Ovary (tissue), 7 donors: ENCODE measurements at regions not wholly inside any gene's neighbourhood (a gene's known extent, or its start where the extent isn't known, plus 50 kb on each side); places are given as distances from the start of the nearest gene placed in this dataset.

Experiments used
- DNase-seq, 5 donors: peaks; one replicate each; pipeline ENCODE4 v3.0.0-alpha.2; 2019 to 2020
- H3K27ac ChIP-seq, 2 donors: fragments of 200-600 bp; one replicate each; pipeline versions ENCODE4 v1.5.1 to v1.8.0; 2019 to 2022
- H3K27me3 ChIP-seq: fragments of 200-600 bp; one replicate; pipeline ENCODE4 v1.8.0; 2022
- H3K36me3 ChIP-seq: fragments of 200-600 bp; sonication (generic); one replicate; pipeline ENCODE4 v1.5.1; 2019
- H3K4me1 ChIP-seq: one replicate; pipeline ENCODE4 v1.8.1; 2013; ENCODE audit warnings: mild to moderate bottlenecking, moderate library complexity; ENCODE audit not compliant: insufficient read depth
- H3K4me3 ChIP-seq: fragments of 200-600 bp; sonication (generic); one replicate; pipeline ENCODE4 v1.5.1; 2017
- H3K9me3 ChIP-seq, 2 donors: fragments of 200-600 bp in 1 of 2; sonication (generic) in 1 of 2; one replicate each; pipeline versions ENCODE4 v1.5.1 to v1.8.1; 2013 to 2019; ENCODE audit warnings: mild to moderate bottlenecking in 1 of 2, moderate library complexity in 1 of 2
- EP300 ChIP-seq: sonication (generic); formaldehyde crosslinking; IDR thresholded peaks from one replicate; pipeline ENCODE4 v1.6.1; 2017; ENCODE audit warnings: antibody characterized with exemption
- POLR2A ChIP-seq: fragments of 450-650 bp; IDR thresholded peaks from one replicate; pipeline ENCODE4 v1.6.1; 2017; ENCODE audit warnings: antibody characterized with exemption, mild to moderate bottlenecking, moderate library complexity
- WGBS, 3 donors: extraction: QIAGEN DNeasy Blood & Tissue Kit in 1 of 3; methylation state at CpG; one replicate each; pipeline versions ENCODE4 v1.1.5 to v1.1.7; 2013 to 2017; 5-methylcytosine and 5-hydroxymethylcytosine counted together
- intact Hi-C, 4 donors: fragments of 100-400 bp; cut with DNase I; formaldehyde crosslinking; loops; one replicate each; pipeline versions ENCODE4 v1.11.0 to v1.15.1; 2022 to 2023
- TF ChIP-seq, protein P1 (sequence below), 3 donors: fragments of 450-650 bp in 2 of 3; fragments of 200-600 bp in 1 of 3; IDR thresholded peaks; one replicate each; pipeline versions ENCODE4 v1.5.1 to v1.8.0; 2016 to 2022; ENCODE audit warnings: antibody characterized with exemption in 3 of 3, mild to moderate bottlenecking in 1 of 3
- donor health status: DM: no; HTN: no; CAD: no; lungs with moderate emphysema.
- donor health status: DM: no; HTN: no; CAD: no.
- donor health status: Bipolar disorder and iron deficiency.
- donor health status: DM: no; HTN: no; CAD: no.
- donor health status: DM: yes; HTN: yes; CAD: no.

DNA sequence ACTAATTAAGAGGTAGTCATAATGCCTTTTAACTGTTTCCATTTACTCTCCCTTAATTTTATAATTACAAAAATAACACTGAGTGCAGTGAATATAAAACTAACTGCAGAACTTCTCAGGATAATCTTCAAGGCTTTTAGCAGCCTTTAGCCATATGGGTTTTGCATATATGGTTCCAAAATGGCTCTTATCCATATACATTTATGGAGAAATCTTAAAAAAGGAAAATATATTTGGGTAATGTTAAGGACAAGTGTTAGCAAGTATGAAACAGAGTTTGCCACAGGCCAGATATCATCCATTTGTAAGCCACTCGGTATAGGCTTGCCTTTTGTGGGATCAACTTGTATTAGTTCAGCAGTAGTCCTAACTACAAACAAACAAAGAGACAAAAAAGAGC is 423.4 kb downstream of the PDHA2 start:
- no peaks in the 10 kb centered on the region for H3K27me3 ChIP-seq
- H3K27ac ChIP-seq, result no peak overlapping the region
- H3K4me3 ChIP-seq, result no peak overlapping the region
- TF ChIP-seq EP300 (no peak), POLR2A (no peak)
- TF ChIP-seq, protein P1, sequence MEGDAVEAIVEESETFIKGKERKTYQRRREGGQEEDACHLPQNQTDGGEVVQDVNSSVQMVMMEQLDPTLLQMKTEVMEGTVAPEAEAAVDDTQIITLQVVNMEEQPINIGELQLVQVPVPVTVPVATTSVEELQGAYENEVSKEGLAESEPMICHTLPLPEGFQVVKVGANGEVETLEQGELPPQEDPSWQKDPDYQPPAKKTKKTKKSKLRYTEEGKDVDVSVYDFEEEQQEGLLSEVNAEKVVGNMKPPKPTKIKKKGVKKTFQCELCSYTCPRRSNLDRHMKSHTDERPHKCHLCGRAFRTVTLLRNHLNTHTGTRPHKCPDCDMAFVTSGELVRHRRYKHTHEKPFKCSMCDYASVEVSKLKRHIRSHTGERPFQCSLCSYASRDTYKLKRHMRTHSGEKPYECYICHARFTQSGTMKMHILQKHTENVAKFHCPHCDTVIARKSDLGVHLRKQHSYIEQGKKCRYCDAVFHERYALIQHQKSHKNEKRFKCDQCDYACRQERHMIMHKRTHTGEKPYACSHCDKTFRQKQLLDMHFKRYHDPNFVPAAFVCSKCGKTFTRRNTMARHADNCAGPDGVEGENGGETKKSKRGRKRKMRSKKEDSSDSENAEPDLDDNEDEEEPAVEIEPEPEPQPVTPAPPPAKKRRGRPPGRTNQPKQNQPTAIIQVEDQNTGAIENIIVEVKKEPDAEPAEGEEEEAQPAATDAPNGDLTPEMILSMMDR (IDR thresholded peaks at IDR 0.05), result no peak
- intact Hi-C loops, result no loop called here
- DNase-seq, result no peak
- 74 to 84% (median 82%) methylated on average over 1 of the region's 1 CpG for WGBS, 3 donors
- no peaks in the 10 kb centered on the region for H3K36me3 ChIP-seq
- no peaks in the 10 kb centered on the region for H3K9me3 ChIP-seq
- no peaks in the 10 kb centered on the region for H3K4me1 ChIP-seq

DNA sequence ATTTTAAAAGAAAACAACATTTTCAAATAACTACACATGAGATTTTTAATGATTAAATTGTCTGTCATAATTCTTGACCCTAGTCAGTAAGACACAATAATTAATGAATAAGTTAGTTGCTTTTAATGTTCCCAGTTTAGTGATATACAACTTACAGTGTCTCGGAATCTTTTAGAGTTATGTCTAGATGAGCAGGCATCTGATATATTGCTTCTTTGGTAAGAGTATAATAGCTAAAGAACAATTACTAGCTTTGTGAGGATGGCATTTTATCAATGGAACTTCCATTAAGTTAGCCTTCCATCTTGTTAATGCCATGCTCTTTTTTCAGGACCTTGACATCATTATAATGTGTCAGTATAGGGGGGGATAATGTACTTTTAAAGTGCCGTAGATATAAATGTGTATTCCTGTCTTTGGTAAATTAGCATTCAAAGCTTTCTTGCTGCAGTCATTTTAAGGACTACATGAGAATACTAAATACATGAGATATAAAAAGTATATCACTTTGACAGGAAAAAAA is 425.1 kb downstream of the PDHA2 start:
- H3K27ac ChIP-seq, result no peak overlapping the region
- no peaks in the 10 kb centered on the region for H3K9me3 ChIP-seq
- DNase-seq, result no peak
- no peak overlapping the region for H3K4me3 ChIP-seq
- H3K36me3 ChIP-seq, result no peaks in the 10 kb centered on the region
- TF ChIP-seq POLR2A (no peak), EP300 (no peak)
- TF ChIP-seq, protein P1 (IDR thresholded peaks at IDR 0.05), result no peak
- H3K27me3 ChIP-seq, result no peaks in the 10 kb centered on the region
- intact Hi-C loops, result no loop called here
- H3K4me1 ChIP-seq, result no peaks in the 10 kb centered on the region
- whole genome bisulfite sequencing, 3 donors, result 85 to 87% (median 86%) methylated on average over 2 of the region's 2 CpGs

DNA sequence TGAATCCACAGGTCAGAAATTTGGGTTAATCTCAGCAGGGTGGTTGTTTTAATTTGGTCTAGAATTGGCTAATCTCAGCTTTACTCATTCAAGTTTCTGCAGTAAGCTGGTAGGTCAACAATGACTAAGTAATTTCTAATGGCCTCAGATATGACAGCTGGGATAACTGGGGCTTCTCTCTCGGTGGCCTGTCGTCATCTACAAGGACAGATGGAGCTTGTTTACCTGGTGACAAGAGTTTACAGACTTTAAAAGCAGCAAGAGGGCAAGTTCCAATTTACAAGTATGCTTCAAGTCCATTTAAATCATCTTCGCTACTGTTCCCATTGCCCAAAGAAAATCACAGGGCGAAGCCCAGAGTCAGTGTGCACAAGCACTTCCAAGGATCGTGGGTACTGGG is 453.9 kb downstream of the PDHA2 start:
- TF ChIP-seq EP300, result no peak
- TF ChIP-seq POLR2A, result no peak
- H3K27ac ChIP-seq, result no peak overlapping the region
- H3K27me3 ChIP-seq, result no peaks in the 10 kb centered on the region
- H3K4me3 ChIP-seq, result no peak overlapping the region
- H3K4me1 ChIP-seq, result no peaks in the 10 kb centered on the region
- intact Hi-C loops, result no loop called here
- WGBS, 3 donors, result 80 to 94% (median 91%) methylated on average over 5 of the region's 5 CpGs
- no peaks in the 10 kb centered on the region for H3K9me3 ChIP-seq
- H3K36me3 ChIP-seq, result no peaks in the 10 kb centered on the region
- DNase-seq, result no peak

DNA sequence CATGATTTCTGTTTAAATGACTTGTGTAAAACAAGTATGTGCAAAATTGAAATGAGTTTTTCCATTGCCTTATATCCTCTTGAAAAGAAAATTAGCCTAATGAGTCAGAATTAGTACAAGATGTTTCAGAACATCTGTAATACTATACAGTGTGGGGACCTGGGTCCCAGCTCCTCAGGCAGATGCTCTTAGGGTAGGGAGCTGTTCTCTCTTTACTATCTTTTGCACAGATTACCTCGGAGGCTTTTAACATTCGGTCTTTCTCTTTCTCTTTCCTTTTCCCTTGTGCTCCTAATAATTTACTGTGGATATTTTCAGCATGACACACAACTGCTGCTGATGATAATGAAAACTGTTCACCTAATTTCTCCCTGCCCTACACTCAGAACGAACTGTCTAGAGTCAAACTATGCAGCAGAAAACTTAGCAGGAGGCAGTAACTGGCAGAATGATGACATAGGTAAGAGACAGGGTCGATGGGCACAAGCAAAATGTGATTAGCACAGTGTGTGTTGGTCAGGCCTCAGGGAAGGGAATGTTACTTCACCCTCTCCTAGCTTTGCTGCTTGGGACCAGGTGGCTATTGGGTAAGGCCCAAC is 455.3 kb downstream of the PDHA2 start:
- H3K9me3 ChIP-seq, result no peaks in the 10 kb centered on the region
- no peaks in the 10 kb centered on the region for H3K36me3 ChIP-seq
- no peaks in the 10 kb centered on the region for H3K4me1 ChIP-seq
- no peak for DNase-seq
- WGBS, 3 donors, result 19 to 51% (median 27%) methylated on average over 4 of the region's 4 CpGs
- intact Hi-C loops, result no loop called here
- no peak overlapping the region for H3K27ac ChIP-seq
- H3K4me3 ChIP-seq, result no peak overlapping the region
- no peaks in the 10 kb centered on the region for H3K27me3 ChIP-seq
- TF ChIP-seq, protein P1 (IDR thresholded peaks at IDR 0.05), result no peak
- TF ChIP-seq POLR2A (no peak), EP300 (no peak)

DNA sequence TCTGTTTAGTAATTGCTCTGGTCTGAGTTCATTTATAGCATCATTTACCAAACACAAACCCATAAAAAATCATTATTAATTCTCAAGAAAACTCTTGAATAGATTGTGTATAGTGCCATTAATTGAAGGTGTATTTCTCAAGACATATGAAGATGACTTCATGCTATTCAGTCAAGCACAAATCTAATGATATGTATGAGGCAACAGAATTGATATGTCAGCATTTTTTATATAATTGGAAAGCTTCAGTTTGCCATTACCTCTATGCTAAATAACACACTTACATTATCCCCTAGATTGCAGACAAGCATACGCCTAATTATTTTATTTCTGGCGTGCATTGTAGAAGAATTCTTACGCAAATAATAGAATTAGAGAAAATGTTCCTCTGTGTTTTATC is 461.8 kb downstream of the PDHA2 start:
- Histone ChIP-seq H3K27me3 (no peaks in the 10 kb centered on the region), H3K4me3 (no peak overlapping the region), H3K27ac (no peak overlapping the region), H3K9me3 (no peaks in the 10 kb centered on the region), H3K4me1 (no peaks in the 10 kb centered on the region), H3K36me3 (no peaks in the 10 kb centered on the region)
- TF ChIP-seq, protein P1 (IDR thresholded peaks at IDR 0.05), result no peak
- TF ChIP-seq POLR2A (no peak), EP300 (no peak)
- DNase-seq, result no peak
- intact Hi-C loops, result no loop called here
- WGBS, 3 donors, result 89 to 92% (median 89%) methylated on average over 3 of the region's 3 CpGs
